ENCODE measurements at regions not wholly inside any gene's neighbourhood (a gene's known extent, or its start where the extent isn't known, plus 50 kb on each side); places are given as distances from the start of the nearest gene placed in this dataset.

DNA sequence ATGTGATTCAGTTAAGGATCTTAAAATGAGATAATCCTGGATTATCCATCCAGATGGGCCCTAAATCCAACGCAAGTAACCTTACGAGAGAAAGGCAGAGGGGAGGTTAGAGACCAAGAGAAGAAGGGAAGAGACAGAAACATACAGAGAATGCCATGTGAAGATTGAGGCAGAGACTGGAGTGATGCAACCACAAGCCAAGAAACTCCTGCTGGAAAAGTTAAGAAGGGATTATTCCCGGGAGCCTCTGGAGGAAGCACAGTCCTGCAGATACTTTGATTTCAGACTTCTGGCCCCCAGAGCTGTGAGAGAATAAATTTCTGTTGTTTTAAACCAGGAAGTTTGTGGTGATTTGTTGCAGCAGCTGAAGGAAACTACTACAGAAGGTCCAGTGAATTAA lies 992.7 kb downstream of the BCL11A start:
- no peaks in the 10 kb centered on the region for H3K4me1 ChIP-seq (ENCODE audit: control insufficient read depth in 1 of 2, insufficient read depth in 2 of 2, low read length in 2 of 2)
- H3K36me3 ChIP-seq (ENCODE audit: control insufficient read depth in 1 of 2, insufficient read depth in 2 of 2, low read length in 2 of 2) = no peaks in the 10 kb centered on the region
- H3K9me3 ChIP-seq (ENCODE audit: control insufficient read depth in 1 of 2, low read length in 2 of 2) = no peaks in the 10 kb centered on the region
- H3K27me3 ChIP-seq (ENCODE audit: low read depth, low read length) = no peaks in the 10 kb centered on the region
- H3K27ac ChIP-seq (ENCODE audit: low read length) = no peak overlapping the region
- H3K4me3 ChIP-seq (ENCODE audit: low read depth in 1 of 2, low read length in 2 of 2) = no peak overlapping the region

- no peak overlapping the region for H3K27ac ChIP-seq (ENCODE audit: low read length)
- no peaks in the 10 kb centered on the region for H3K27me3 ChIP-seq (ENCODE audit: low read depth, low read length)
- no peak overlapping the region for H3K4me3 ChIP-seq (ENCODE audit: low read depth in 1 of 2, low read length in 2 of 2)
- no peaks in the 10 kb centered on the region for H3K36me3 ChIP-seq (ENCODE audit: control insufficient read depth in 1 of 2, insufficient read depth in 2 of 2, low read length in 2 of 2)
- no peaks in the 10 kb centered on the region for H3K9me3 ChIP-seq (ENCODE audit: control insufficient read depth in 1 of 2, low read length in 2 of 2)
- peaks cover 0 to 5% of the 10 kb centered on the region in 2 donors for H3K4me1 ChIP-seq (ENCODE audit: control insufficient read depth in 1 of 2, insufficient read depth in 2 of 2, low read length in 2 of 2)
Observed at GRCh38 chr2:59540864-59541263, 1012.6 kb downstream of the BCL11A start.

GRCh38 chr2:59538398-59538911 lies 1015.0 kb downstream of the BCL11A start:
- Histone ChIP-seq H3K4me3 (ENCODE audit: low read depth in 1 of 2, low read length in 2 of 2) (no peak overlapping the region), H3K4me1 (ENCODE audit: control insufficient read depth in 1 of 2, insufficient read depth in 2 of 2, low read length in 2 of 2) (peaks cover 0 to 5% of the 10 kb centered on the region in 2 donors), H3K27ac (ENCODE audit: low read length) (no peak overlapping the region), H3K36me3 (ENCODE audit: control insufficient read depth in 1 of 2, insufficient read depth in 2 of 2, low read length in 2 of 2) (no peaks in the 10 kb centered on the region), H3K27me3 (ENCODE audit: low read depth, low read length) (no peaks in the 10 kb centered on the region), H3K9me3 (ENCODE audit: control insufficient read depth in 1 of 2, low read length in 2 of 2) (no peaks in the 10 kb centered on the region)

- no peaks in the 10 kb centered on the region for H3K36me3 ChIP-seq (ENCODE audit: control insufficient read depth in 1 of 2, insufficient read depth in 2 of 2, low read length in 2 of 2)
- H3K27me3 ChIP-seq (ENCODE audit: low read depth, low read length) = no peaks in the 10 kb centered on the region
- H3K4me3 ChIP-seq (ENCODE audit: low read depth in 1 of 2, low read length in 2 of 2) = no peak overlapping the region
- H3K4me1 ChIP-seq (ENCODE audit: control insufficient read depth in 1 of 2, insufficient read depth in 2 of 2, low read length in 2 of 2) = no peaks in the 10 kb centered on the region
- no peaks in the 10 kb centered on the region for H3K9me3 ChIP-seq (ENCODE audit: control insufficient read depth in 1 of 2, low read length in 2 of 2)
- no peak overlapping the region for H3K27ac ChIP-seq (ENCODE audit: low read length)
Observed at GRCh38 chr2:59532808-59533207, 1020.6 kb downstream of the BCL11A start.

GRCh38 chr2:59530258-59530657 lies 1023.2 kb downstream of the BCL11A start:
- Histone ChIP-seq H3K27me3 (ENCODE audit: low read depth, low read length) (no peaks in the 10 kb centered on the region), H3K27ac (ENCODE audit: low read length) (no peak overlapping the region), H3K36me3 (ENCODE audit: control insufficient read depth in 1 of 2, insufficient read depth in 2 of 2, low read length in 2 of 2) (no peaks in the 10 kb centered on the region), H3K9me3 (ENCODE audit: control insufficient read depth in 1 of 2, low read length in 2 of 2) (no peaks in the 10 kb centered on the region), H3K4me1 (ENCODE audit: control insufficient read depth in 1 of 2, insufficient read depth in 2 of 2, low read length in 2 of 2) (no peaks in the 10 kb centered on the region), H3K4me3 (ENCODE audit: low read depth in 1 of 2, low read length in 2 of 2) (no peak overlapping the region)

- H3K9me3 ChIP-seq (ENCODE audit: control insufficient read depth in 1 of 2, low read length in 2 of 2) = no peaks in the 10 kb centered on the region
- H3K4me3 ChIP-seq (ENCODE audit: low read depth in 1 of 2, low read length in 2 of 2) = no peak overlapping the region
- H3K27ac ChIP-seq (ENCODE audit: low read length) = no peak overlapping the region
- H3K36me3 ChIP-seq (ENCODE audit: control insufficient read depth in 1 of 2, insufficient read depth in 2 of 2, low read length in 2 of 2) = no peaks in the 10 kb centered on the region
- no peaks in the 10 kb centered on the region for H3K4me1 ChIP-seq (ENCODE audit: control insufficient read depth in 1 of 2, insufficient read depth in 2 of 2, low read length in 2 of 2)
- H3K27me3 ChIP-seq (ENCODE audit: low read depth, low read length) = no peaks in the 10 kb centered on the region
Observed at GRCh38 chr2:59529726-59530125, 1023.7 kb downstream of the BCL11A start.

DNA sequence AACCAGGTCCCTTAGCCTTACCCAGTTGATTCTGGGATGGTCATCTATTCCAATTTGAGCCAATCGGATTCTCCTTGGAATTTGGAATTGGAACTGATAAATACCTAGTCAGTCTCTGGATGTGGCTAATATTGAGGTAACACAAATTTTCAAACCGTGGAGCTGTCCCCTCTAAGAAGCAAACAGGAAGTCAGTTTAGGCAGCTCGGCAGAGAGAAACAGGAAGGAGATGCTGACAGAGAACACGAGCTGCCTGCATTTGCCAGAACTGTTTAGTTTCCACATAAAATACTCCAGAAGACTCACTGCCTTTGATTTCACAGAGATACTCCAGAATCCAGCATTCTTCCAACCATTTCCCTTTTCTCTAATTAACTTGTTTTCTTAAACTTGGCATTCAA lies 1024.9 kb downstream of the BCL11A start:
- H3K27ac ChIP-seq (ENCODE audit: low read length) = no peak overlapping the region
- H3K4me3 ChIP-seq (ENCODE audit: low read depth in 1 of 2, low read length in 2 of 2) = no peak overlapping the region
- no peaks in the 10 kb centered on the region for H3K9me3 ChIP-seq (ENCODE audit: control insufficient read depth in 1 of 2, low read length in 2 of 2)
- H3K27me3 ChIP-seq (ENCODE audit: low read depth, low read length) = no peaks in the 10 kb centered on the region
- H3K36me3 ChIP-seq (ENCODE audit: control insufficient read depth in 1 of 2, insufficient read depth in 2 of 2, low read length in 2 of 2) = no peaks in the 10 kb centered on the region
- H3K4me1 ChIP-seq (ENCODE audit: control insufficient read depth in 1 of 2, insufficient read depth in 2 of 2, low read length in 2 of 2) = no peaks in the 10 kb centered on the region

DNA sequence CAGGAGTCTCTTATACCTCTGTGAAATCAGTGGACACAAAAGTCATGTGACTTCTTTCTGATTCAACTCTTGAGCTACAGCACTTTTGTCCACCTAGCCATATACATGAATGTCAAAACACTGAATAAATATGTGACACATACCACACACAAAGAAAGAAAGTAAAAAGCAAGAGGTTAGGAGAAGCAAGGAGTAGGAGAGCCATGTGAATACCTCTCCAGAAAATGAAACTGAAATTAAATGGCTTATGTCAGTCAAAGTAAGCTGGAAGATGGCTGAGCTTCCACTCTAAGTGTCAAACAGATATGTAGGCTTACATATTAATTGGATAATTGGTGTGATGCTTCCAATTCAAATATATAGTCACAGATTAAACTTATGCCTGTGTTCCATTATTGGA lies 1050.5 kb downstream of the BCL11A start:
- H3K27ac ChIP-seq (ENCODE audit: low read length) = no peak overlapping the region
- H3K4me1 ChIP-seq (ENCODE audit: control insufficient read depth in 1 of 2, insufficient read depth in 2 of 2, low read length in 2 of 2) = no peaks in the 10 kb centered on the region
- no peaks in the 10 kb centered on the region for H3K27me3 ChIP-seq (ENCODE audit: low read depth, low read length)
- no peaks in the 10 kb centered on the region for H3K36me3 ChIP-seq (ENCODE audit: control insufficient read depth in 1 of 2, insufficient read depth in 2 of 2, low read length in 2 of 2)
- H3K9me3 ChIP-seq (ENCODE audit: control insufficient read depth in 1 of 2, low read length in 2 of 2) = no peaks in the 10 kb centered on the region
- no peak overlapping the region for H3K4me3 ChIP-seq (ENCODE audit: low read depth in 1 of 2, low read length in 2 of 2)

DNA sequence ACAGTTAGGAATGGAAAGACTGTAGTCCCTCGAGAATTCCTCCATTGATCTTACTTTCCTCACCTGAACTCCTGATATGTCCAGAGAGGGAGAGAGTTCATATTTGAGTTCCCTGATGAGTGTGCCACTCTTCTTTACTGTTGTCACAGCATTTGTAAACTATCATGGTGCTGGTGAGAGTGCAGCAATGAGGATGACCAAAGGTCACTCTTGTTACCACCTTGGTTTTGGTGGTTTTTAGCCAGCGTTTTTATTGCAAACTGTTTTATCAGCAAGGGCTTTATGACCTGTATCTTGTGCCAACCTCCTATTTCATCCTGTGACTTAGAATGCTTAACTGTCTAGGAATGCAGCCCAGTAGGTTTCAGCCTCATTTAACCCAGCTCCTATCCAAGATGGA lies 1062.5 kb downstream of the BCL11A start:
- peaks cover 0 to 5% of the 10 kb centered on the region in 2 donors for H3K9me3 ChIP-seq (ENCODE audit: control insufficient read depth in 1 of 2, low read length in 2 of 2)
- no peaks in the 10 kb centered on the region for H3K4me1 ChIP-seq (ENCODE audit: control insufficient read depth in 1 of 2, insufficient read depth in 2 of 2, low read length in 2 of 2)
- H3K27ac ChIP-seq (ENCODE audit: low read length) = no peak overlapping the region
- H3K36me3 ChIP-seq (ENCODE audit: control insufficient read depth in 1 of 2, insufficient read depth in 2 of 2, low read length in 2 of 2) = no peaks in the 10 kb centered on the region
- no peak overlapping the region for H3K4me3 ChIP-seq (ENCODE audit: low read depth in 1 of 2, low read length in 2 of 2)
- H3K27me3 ChIP-seq (ENCODE audit: low read depth, low read length) = no peaks in the 10 kb centered on the region

- Histone ChIP-seq H3K36me3 (ENCODE audit: control insufficient read depth in 1 of 2, insufficient read depth in 2 of 2, low read length in 2 of 2) (no peaks in the 10 kb centered on the region), H3K9me3 (ENCODE audit: control insufficient read depth in 1 of 2, low read length in 2 of 2) (no peaks in the 10 kb centered on the region), H3K27me3 (ENCODE audit: low read depth, low read length) (no peaks in the 10 kb centered on the region), H3K27ac (ENCODE audit: low read length) (no peak overlapping the region), H3K4me1 (ENCODE audit: control insufficient read depth in 1 of 2, insufficient read depth in 2 of 2, low read length in 2 of 2) (no peaks in the 10 kb centered on the region), H3K4me3 (ENCODE audit: low read depth in 1 of 2, low read length in 2 of 2) (no peak overlapping the region)
Observed at GRCh38 chr2:59490192-59490591, 1063.3 kb downstream of the BCL11A start.

GRCh38 chr2:59484673-59485072 lies 1068.8 kb downstream of the BCL11A start:
- H3K4me1 ChIP-seq (ENCODE audit: control insufficient read depth in 1 of 2, insufficient read depth in 2 of 2, low read length in 2 of 2) = no peaks in the 10 kb centered on the region
- H3K36me3 ChIP-seq (ENCODE audit: control insufficient read depth in 1 of 2, insufficient read depth in 2 of 2, low read length in 2 of 2) = no peaks in the 10 kb centered on the region
- no peaks in the 10 kb centered on the region for H3K27me3 ChIP-seq (ENCODE audit: low read depth, low read length)
- H3K4me3 ChIP-seq (ENCODE audit: low read depth in 1 of 2, low read length in 2 of 2) = no peak overlapping the region
- H3K9me3 ChIP-seq (ENCODE audit: control insufficient read depth in 1 of 2, low read length in 2 of 2) = no peaks in the 10 kb centered on the region
- no peak overlapping the region for H3K27ac ChIP-seq (ENCODE audit: low read length)

GRCh38 chr2:59463426-59463825 lies 1090.0 kb downstream of the BCL11A start:
- H3K4me3 ChIP-seq (ENCODE audit: low read depth in 1 of 2, low read length in 2 of 2) = no peak overlapping the region
- no peaks in the 10 kb centered on the region for H3K27me3 ChIP-seq (ENCODE audit: low read depth, low read length)
- H3K4me1 ChIP-seq (ENCODE audit: control insufficient read depth in 1 of 2, insufficient read depth in 2 of 2, low read length in 2 of 2) = no peaks in the 10 kb centered on the region
- no peaks in the 10 kb centered on the region for H3K9me3 ChIP-seq (ENCODE audit: control insufficient read depth in 1 of 2, low read length in 2 of 2)
- H3K27ac ChIP-seq (ENCODE audit: low read length) = no peak overlapping the region
- no peaks in the 10 kb centered on the region for H3K36me3 ChIP-seq (ENCODE audit: control insufficient read depth in 1 of 2, insufficient read depth in 2 of 2, low read length in 2 of 2)
